ENCODE measurements at regions not wholly inside any gene's neighbourhood (a gene's known extent, or its start where the extent isn't known, plus 50 kb on each side); places are given as distances from the start of the nearest gene placed in this dataset.

- no peak for TF ChIP-seq CTCF (IDR thresholded peaks at IDR 0.05; ENCODE audit: low read depth, low read length)
- H3K4me3 ChIP-seq (replicated peaks in 1 of 2; ENCODE audit: low read depth in 2 of 2, low read length in 2 of 2): no peak overlapping the region
- DNase-seq (ENCODE audit: low read depth in 2 of 2): no peak
Measured at GRCh38 chr6:81561731-81562130, 190.8 kb downstream of the TENT5A start.

GRCh38 chr6:81561071-81561564 lies 191.4 kb downstream of the TENT5A start:
- TF ChIP-seq CTCF (IDR thresholded peaks at IDR 0.05; ENCODE audit: low read depth, low read length): no peak
- no peak for DNase-seq (ENCODE audit: low read depth in 2 of 2)
- no peak overlapping the region for H3K4me3 ChIP-seq (replicated peaks in 1 of 2; ENCODE audit: low read depth in 2 of 2, low read length in 2 of 2)

GRCh38 chr6:81557811-81558210 lies 194.7 kb downstream of the TENT5A start:
- no peak for TF ChIP-seq CTCF (IDR thresholded peaks at IDR 0.05; ENCODE audit: low read depth, low read length)
- DNase-seq (ENCODE audit: low read depth in 2 of 2): peak in 1 of 2 donors; percentile 20
- no peak overlapping the region for H3K4me3 ChIP-seq (replicated peaks in 1 of 2; ENCODE audit: low read depth in 2 of 2, low read length in 2 of 2)

GRCh38 chr6:81556551-81556950 lies 195.9 kb downstream of the TENT5A start:
- H3K4me3 ChIP-seq (replicated peaks in 1 of 2; ENCODE audit: low read depth in 2 of 2, low read length in 2 of 2): no peak overlapping the region
- no peak for TF ChIP-seq CTCF (IDR thresholded peaks at IDR 0.05; ENCODE audit: low read depth, low read length)
- DNase-seq (ENCODE audit: low read depth in 2 of 2): no peak

- no peak for TF ChIP-seq CTCF (IDR thresholded peaks at IDR 0.05; ENCODE audit: low read depth, low read length)
- peak; percentile 13 to 69 for DNase-seq (ENCODE audit: low read depth in 2 of 2)
Measured at GRCh38 chr6:81553216-81553615, 199.3 kb downstream of the TENT5A start.

GRCh38 chr6:81552644-81553043 lies 199.8 kb downstream of the TENT5A start:
- no peak for DNase-seq (ENCODE audit: low read depth in 2 of 2)
- H3K4me3 ChIP-seq (replicated peaks in 1 of 2; ENCODE audit: low read depth in 2 of 2, low read length in 2 of 2): no peak overlapping the region
- no peak for TF ChIP-seq CTCF (IDR thresholded peaks at IDR 0.05; ENCODE audit: low read depth, low read length)

More at GRCh38 chr6:81553216-81553615, 199.3 kb downstream of the TENT5A start:
- H3K4me3 ChIP-seq (replicated peaks in 1 of 2; ENCODE audit: low read depth in 2 of 2, low read length in 2 of 2): no peak overlapping the region

GRCh38 chr6:81547149-81547548 lies 205.3 kb downstream of the TENT5A start:
- DNase-seq (ENCODE audit: low read depth in 2 of 2): no peak
- H3K4me3 ChIP-seq (replicated peaks in 1 of 2; ENCODE audit: low read depth in 2 of 2, low read length in 2 of 2): no peak overlapping the region

More at GRCh38 chr6:81547149-81547548, 205.3 kb downstream of the TENT5A start:
- no peak for TF ChIP-seq CTCF (IDR thresholded peaks at IDR 0.05; ENCODE audit: low read depth, low read length)

All from cardiac fibroblast (primary cell).